A673 (cell line): ENCODE measurements at regions not wholly inside any gene's neighbourhood (a gene's known extent, or its start where the extent isn't known, plus 50 kb on each side); places are given as distances from the start of the nearest gene placed in this dataset.
"Not testable (repeated sequence)": the region's sequence is repeated elsewhere in the genome, so short reads cannot be mapped to it uniquely, and the experiment has no call there.

ENCODE experiments used
- BruUV-seq: library from RNA; stranded (reverse); fragments of 400-500 nt; replicated peaks from 2 replicates; lab custom pipeline; 2021; lab: Mats Ljungman, UMichigan
- CTCF ChIA-PET: fragments of 300-600 bp; sonication (Branson Sonifier 250); formaldehyde crosslinking; loops from one replicate; lab custom pipeline; 2022; ENCODE audit warnings: antibody characterized with exemption; lab: Charles Lee
- POLR2A ChIA-PET: fragments of 300-600 bp; sonication (Branson Sonifier 250); formaldehyde crosslinking; loops from one replicate; lab custom pipeline; 2022; ENCODE audit warnings: antibody characterized with exemption; ENCODE audit not compliant: low non-redundant PET; lab: Charles Lee
- DNase-seq: peaks from one replicate; pipeline ENCODE4 v3.0.0-alpha.2; 2015; ENCODE audit warnings: low spot score
- H3K27ac ChIP-seq: fragments of 200-600 bp; sonication (generic); 2 replicates; pipeline ENCODE4 v1.5.1; 2016; ENCODE audit warnings: mixed run types, low read depth, mild to moderate bottlenecking, mixed read lengths, antibody characterized with exemption, low read length; ENCODE audit not compliant: poor library complexity, severe bottlenecking
- H3K27me3 ChIP-seq: fragments of 200-600 bp; sonication (generic); replicated peaks from 2 replicates; pipeline ENCODE4 v1.6.1; 2017; ENCODE audit warnings: mixed run types, low read depth, mild to moderate bottlenecking, mixed read lengths, antibody characterized with exemption, low read length; ENCODE audit not compliant: insufficient read depth, poor library complexity
- H3K36me3 ChIP-seq: fragments of 200-600 bp; sonication (generic); 2 replicates; pipeline ENCODE4 v1.6.1; 2016; ENCODE audit warnings: mixed run types, mild to moderate bottlenecking, mixed read lengths, antibody characterized with exemption, low read length; ENCODE audit not compliant: insufficient read depth, poor library complexity, severe bottlenecking
- H3K4me1 ChIP-seq: fragments of 200-600 bp; sonication (generic); 2 replicates; pipeline ENCODE4 v1.6.1; 2017; ENCODE audit warnings: mixed run types, mild to moderate bottlenecking, mixed read lengths, antibody characterized with exemption, low read length; ENCODE audit not compliant: insufficient read depth, poor library complexity, severe bottlenecking
- H3K4me3 ChIP-seq: fragments of 200-600 bp; sonication (generic); 2 replicates; pipeline ENCODE4 v1.5.1; 2016; ENCODE audit warnings: low read depth, mixed run types, mild to moderate bottlenecking, mixed read lengths, low read length; ENCODE audit not compliant: poor library complexity, severe bottlenecking
- H3K9me3 ChIP-seq: fragments of 200-600 bp; sonication (generic); 2 replicates; pipeline ENCODE4 v1.6.1; 2016; ENCODE audit warnings: mixed run types, low read depth, mild to moderate bottlenecking, mixed read lengths, antibody characterized with exemption, low read length; ENCODE audit not compliant: poor library complexity, severe bottlenecking
- CTCF ChIP-seq: fragments of 300-800, 200-600 bp; sonication (generic); conservative IDR thresholded peaks from 2 replicates; pipeline ENCODE4 v1.5.1; 2017; ENCODE audit warnings: low read depth, mild to moderate bottlenecking, antibody characterized with exemption, low read length, moderate library complexity, mixed read lengths
- EZH2 ChIP-seq: fragments of 200-600 bp; sonication (generic); IDR thresholded peaks from 2 replicates; pipeline ENCODE4 v1.6.1; 2017; ENCODE audit warnings: borderline replicate concordance, low read depth, mild to moderate bottlenecking, mixed read lengths, antibody characterized with exemption, low read length; ENCODE audit not compliant: poor library complexity, severe bottlenecking
- intact Hi-C: fragments of 100-400 bp; cut with micrococcal nuclease; formaldehyde crosslinking; loops from one replicate; pipeline ENCODE4 v1.10.0; 2022; ENCODE audit not compliant: unreplicated experiment

DNA sequence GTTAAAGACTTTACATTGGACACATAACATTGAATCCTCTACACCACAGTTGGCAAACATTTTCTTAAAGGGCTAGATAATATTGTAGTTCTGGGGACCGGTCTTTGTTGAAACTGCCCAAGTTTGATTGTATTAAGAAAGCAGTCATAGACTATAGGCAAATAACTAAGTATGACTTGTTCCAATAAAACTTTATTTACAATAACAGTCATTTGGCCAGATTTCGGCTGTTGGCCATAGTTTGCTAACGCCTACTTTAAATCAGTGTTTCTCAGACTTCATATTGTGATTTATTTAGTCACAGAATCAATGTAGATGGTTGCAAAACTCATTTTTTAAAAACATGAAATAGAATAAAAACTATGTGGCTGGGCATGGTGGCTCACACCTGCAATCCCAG, 531.8 kb downstream of the XYLT1 start:
- TF ChIP-seq CTCF, result no peak
- no peak for TF ChIP-seq EZH2

DNA sequence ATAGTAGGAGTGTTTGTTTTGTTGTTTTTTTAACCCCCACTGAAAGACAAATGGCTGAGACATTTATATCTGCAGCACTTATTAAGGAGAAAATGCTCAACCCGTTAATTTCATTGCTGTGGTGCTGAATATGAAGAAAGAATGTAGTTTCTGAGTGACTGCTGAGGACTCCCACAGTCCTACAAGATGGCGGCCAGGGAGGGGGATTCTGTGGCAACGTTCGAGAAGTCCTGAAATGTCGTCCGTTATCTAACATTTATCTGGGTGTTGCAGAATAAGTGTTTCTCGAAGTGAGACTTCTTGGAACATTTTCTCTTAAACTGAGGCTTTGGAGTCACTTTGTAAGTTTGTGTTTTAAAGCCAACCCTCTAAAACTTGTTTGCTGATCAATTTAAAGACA, 530.4 kb downstream of the XYLT1 start:
- CTCF ChIA-PET, result no interaction called here
- POLR2A ChIA-PET, result no interaction called here
- Histone ChIP-seq H3K36me3 (no peaks in the 10 kb centered on the region), H3K27me3 (no peaks in the 10 kb centered on the region), H3K4me3 (no peak overlapping the region), H3K4me1 (no peaks in the 10 kb centered on the region), H3K27ac (no peak overlapping the region), H3K9me3 (no peaks in the 10 kb centered on the region)
- TF ChIP-seq CTCF (no peak), EZH2 (no peak)
- BruUV-seq, result no TSS peak
- DNase-seq, result no peak
- intact Hi-C loops, result no loop called here

More for the DNA sequence above, 531.8 kb downstream of the XYLT1 start:
- Histone ChIP-seq H3K9me3 (no peaks in the 10 kb centered on the region), H3K4me3 (no peak overlapping the region), H3K4me1 (no peaks in the 10 kb centered on the region), H3K27me3 (no peaks in the 10 kb centered on the region), H3K36me3 (no peaks in the 10 kb centered on the region), H3K27ac (no peak overlapping the region)
- intact Hi-C loops, result no loop called here
- DNase-seq, result no peak
- ChIA-PET CTCF (no interaction called here), POLR2A (no interaction called here)
- BruUV-seq, result no TSS peak

DNA sequence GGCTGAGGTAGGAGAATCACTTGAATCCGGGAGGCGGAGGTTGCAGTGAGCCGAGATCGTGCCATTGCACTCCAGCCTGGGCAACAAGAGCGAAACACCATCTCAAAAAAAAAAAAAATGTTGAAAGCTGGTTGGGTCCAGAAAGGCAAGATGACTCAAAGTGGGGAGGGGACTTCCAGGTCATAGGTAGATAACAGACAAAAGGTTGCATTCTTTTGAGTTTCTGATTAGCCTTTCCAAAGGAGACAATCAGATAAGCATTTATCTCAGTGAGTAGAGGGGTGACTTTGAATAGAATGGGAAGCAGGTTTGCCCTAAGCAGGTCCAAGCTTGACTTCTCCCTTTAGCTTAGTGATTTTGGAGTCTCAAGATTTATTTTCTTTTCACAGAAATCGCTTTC, 527.9 kb downstream of the XYLT1 start:
- H3K27me3 ChIP-seq, DNase-seq, intact Hi-C loops, H3K36me3 ChIP-seq, H3K27ac ChIP-seq, POLR2A ChIA-PET, BruUV-seq, H3K4me1 ChIP-seq, H3K4me3 ChIP-seq, H3K9me3 ChIP-seq, CTCF ChIA-PET: not testable (repeated sequence)

- BruUV-seq, result no TSS peak
- intact Hi-C loops, result no loop called here
- TF ChIP-seq EZH2 (no peak), CTCF (no peak)
- H3K4me1 ChIP-seq, result no peaks in the 10 kb centered on the region
- ChIA-PET POLR2A (no interaction called here), CTCF (no interaction called here)
- H3K27ac ChIP-seq, result no peak overlapping the region
- no peaks in the 10 kb centered on the region for H3K27me3 ChIP-seq
- H3K36me3 ChIP-seq, result no peaks in the 10 kb centered on the region
- no peak for DNase-seq
- no peaks in the 10 kb centered on the region for H3K9me3 ChIP-seq
- no peak overlapping the region for H3K4me3 ChIP-seq
These were observed 525.6 kb downstream of the XYLT1 start for GRCh38 chr16:16945207-16945606.
